ENCODE measurements at regions not wholly inside any gene's neighbourhood (a gene's known extent, or its start where the extent isn't known, plus 50 kb on each side); places are given as distances from the start of the nearest gene placed in this dataset.

DNA sequence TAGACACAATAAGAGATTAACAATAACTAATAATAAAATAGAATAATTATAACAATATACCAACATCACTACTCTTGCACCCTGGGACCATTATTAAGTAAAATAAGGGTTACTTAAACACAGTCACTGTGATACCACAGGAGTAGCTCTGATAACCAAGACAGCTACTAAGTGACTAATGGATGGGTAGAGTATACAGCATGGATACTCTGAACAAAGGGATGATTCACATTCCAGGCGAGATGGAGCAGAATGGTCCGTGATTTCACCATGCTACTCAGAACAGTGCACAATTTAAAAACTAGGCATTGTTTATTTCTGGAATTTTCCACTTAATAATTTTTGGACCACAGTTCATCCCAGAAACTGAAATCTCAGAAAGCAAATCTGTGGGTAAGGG, 80.0 kb upstream of the FUT9 start:
- H3K4me1 ChIP-seq (ENCODE audit: insufficient read depth, low read length): no peaks in the 10 kb centered on the region
- H3K36me3 ChIP-seq (ENCODE audit: insufficient read depth, low read length): no peaks in the 10 kb centered on the region
- Mint-ChIP-seq H3K4me1 (ENCODE audit: low read depth, unreplicated experiment) (no peaks in the 10 kb centered on the region), H3K9me3 (ENCODE audit: unreplicated experiment) (no peaks in the 10 kb centered on the region), H3K36me3 (ENCODE audit: low read depth, unreplicated experiment) (no peaks in the 10 kb centered on the region), H3K27ac (ENCODE audit: unreplicated experiment) (no peak overlapping the region), H3K27me3 (ENCODE audit: low read depth, unreplicated experiment) (no peaks in the 10 kb centered on the region), H3K4me3 (ENCODE audit: unreplicated experiment) (no peak overlapping the region)
- no peak for DNase-seq (ENCODE audit: low read depth)
- H3K4me2 ChIP-seq (ENCODE audit: low read length): no peak overlapping the region
- no peaks in the 10 kb centered on the region for H3K79me2 ChIP-seq (ENCODE audit: insufficient read depth, low read length)
- H3K4me3 ChIP-seq (ENCODE audit: insufficient read depth, low read depth, low read length): no peak overlapping the region
- TF ChIP-seq EZH2 (IDR thresholded peaks at IDR 0.05; ENCODE audit: insufficient read depth, low read length): no peak
- no peaks in the 10 kb centered on the region for H4K20me1 ChIP-seq (ENCODE audit: insufficient read depth, low read length)
- no peak overlapping the region for H2AFZ ChIP-seq (ENCODE audit: low read depth, low read length)
- FAIRE-seq: no peak
- H3K27me3 ChIP-seq (ENCODE audit: insufficient read depth, low read length): no peaks in the 10 kb centered on the region
- no peak overlapping the region for H3K9ac ChIP-seq (ENCODE audit: low read length)
- H3K27ac ChIP-seq (ENCODE audit: low read depth, low read length): no peak overlapping the region
- H3K9me3 ChIP-seq (ENCODE audit: insufficient read depth, low read depth, low read length): no peaks in the 10 kb centered on the region

DNA sequence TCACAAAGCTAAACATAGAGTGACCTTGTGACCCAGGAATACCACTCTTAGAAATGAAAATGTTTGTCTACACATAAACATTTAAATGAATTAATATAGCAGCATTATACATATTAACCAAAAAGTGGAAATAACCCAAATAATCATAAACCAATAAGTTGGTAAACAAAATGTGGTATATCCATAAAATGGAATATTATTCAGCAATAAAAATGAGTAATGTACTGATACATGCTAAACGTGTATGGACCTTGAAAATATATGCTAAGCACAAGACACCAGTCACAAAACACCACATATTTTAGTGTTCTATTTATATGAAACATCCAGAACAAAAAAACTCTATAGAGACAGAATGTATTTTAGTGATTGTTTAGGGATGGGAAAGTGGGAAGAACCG, 68.9 kb upstream of the FUT9 start:
- Mint-ChIP-seq H3K36me3 (ENCODE audit: low read depth, unreplicated experiment) (no peaks in the 10 kb centered on the region), H3K27ac (ENCODE audit: unreplicated experiment) (no peak overlapping the region), H3K4me3 (ENCODE audit: unreplicated experiment) (no peak overlapping the region), H3K4me1 (ENCODE audit: low read depth, unreplicated experiment) (no peaks in the 10 kb centered on the region), H3K9me3 (ENCODE audit: unreplicated experiment) (no peaks in the 10 kb centered on the region), H3K27me3 (ENCODE audit: low read depth, unreplicated experiment) (no peaks in the 10 kb centered on the region)
- DNase-seq (ENCODE audit: low read depth) (no peak), FAIRE-seq (no peak)
- H3K9ac ChIP-seq (ENCODE audit: low read length): no peak overlapping the region
- H3K4me1 ChIP-seq (ENCODE audit: insufficient read depth, low read length): no peaks in the 10 kb centered on the region
- no peaks in the 10 kb centered on the region for H3K36me3 ChIP-seq (ENCODE audit: insufficient read depth, low read length)
- no peak overlapping the region for H3K4me3 ChIP-seq (ENCODE audit: insufficient read depth, low read depth, low read length)
- H3K79me2 ChIP-seq (ENCODE audit: insufficient read depth, low read length): no peaks in the 10 kb centered on the region
- no peaks in the 10 kb centered on the region for H3K27me3 ChIP-seq (ENCODE audit: insufficient read depth, low read length)
- no peak overlapping the region for H2AFZ ChIP-seq (ENCODE audit: low read depth, low read length)
- TF ChIP-seq EZH2 (IDR thresholded peaks at IDR 0.05; ENCODE audit: insufficient read depth, low read length): no peak
- TF ChIP-seq, protein P1, sequence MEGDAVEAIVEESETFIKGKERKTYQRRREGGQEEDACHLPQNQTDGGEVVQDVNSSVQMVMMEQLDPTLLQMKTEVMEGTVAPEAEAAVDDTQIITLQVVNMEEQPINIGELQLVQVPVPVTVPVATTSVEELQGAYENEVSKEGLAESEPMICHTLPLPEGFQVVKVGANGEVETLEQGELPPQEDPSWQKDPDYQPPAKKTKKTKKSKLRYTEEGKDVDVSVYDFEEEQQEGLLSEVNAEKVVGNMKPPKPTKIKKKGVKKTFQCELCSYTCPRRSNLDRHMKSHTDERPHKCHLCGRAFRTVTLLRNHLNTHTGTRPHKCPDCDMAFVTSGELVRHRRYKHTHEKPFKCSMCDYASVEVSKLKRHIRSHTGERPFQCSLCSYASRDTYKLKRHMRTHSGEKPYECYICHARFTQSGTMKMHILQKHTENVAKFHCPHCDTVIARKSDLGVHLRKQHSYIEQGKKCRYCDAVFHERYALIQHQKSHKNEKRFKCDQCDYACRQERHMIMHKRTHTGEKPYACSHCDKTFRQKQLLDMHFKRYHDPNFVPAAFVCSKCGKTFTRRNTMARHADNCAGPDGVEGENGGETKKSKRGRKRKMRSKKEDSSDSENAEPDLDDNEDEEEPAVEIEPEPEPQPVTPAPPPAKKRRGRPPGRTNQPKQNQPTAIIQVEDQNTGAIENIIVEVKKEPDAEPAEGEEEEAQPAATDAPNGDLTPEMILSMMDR (IDR thresholded peaks at IDR 0.05; ENCODE audit: insufficient read depth, low read depth, low read length): no peak
- H3K4me2 ChIP-seq (ENCODE audit: low read length): no peak overlapping the region
- no peaks in the 10 kb centered on the region for H4K20me1 ChIP-seq (ENCODE audit: insufficient read depth, low read length)
- H3K27ac ChIP-seq (ENCODE audit: low read depth, low read length): no peak overlapping the region
- H3K9me3 ChIP-seq (ENCODE audit: insufficient read depth, low read depth, low read length): no peaks in the 10 kb centered on the region

DNA sequence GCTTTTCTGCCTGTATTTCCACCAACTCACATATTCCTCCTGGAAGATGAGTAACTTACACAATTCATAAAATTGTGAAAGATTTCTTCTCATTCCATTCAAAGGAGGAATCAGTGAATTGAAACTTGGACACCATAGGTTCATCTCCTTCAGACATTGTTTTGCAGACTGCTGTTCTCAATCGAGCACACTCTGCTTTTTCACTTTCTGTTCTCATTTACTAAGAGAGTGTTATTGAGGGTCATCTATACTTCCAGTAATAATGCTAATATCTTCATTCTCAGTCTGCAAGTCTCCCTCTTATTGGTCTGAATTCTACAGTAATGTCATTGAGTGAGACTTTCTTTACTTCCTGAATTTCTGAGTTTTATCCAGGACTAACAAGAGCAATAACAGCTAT, 67.5 kb upstream of the FUT9 start:
- FAIRE-seq: no peak
- Mint-ChIP-seq H3K27me3 (ENCODE audit: low read depth, unreplicated experiment) (no peaks in the 10 kb centered on the region), H3K36me3 (ENCODE audit: low read depth, unreplicated experiment) (no peaks in the 10 kb centered on the region)

More for the DNA sequence above, 67.5 kb upstream of the FUT9 start:
- no peaks in the 10 kb centered on the region for H3K36me3 ChIP-seq (ENCODE audit: insufficient read depth, low read length)
- no peak overlapping the region for H3K4me3 ChIP-seq (ENCODE audit: insufficient read depth, low read depth, low read length)
- no peaks in the 10 kb centered on the region for H3K79me2 ChIP-seq (ENCODE audit: insufficient read depth, low read length)
- H3K4me1 ChIP-seq (ENCODE audit: insufficient read depth, low read length): no peaks in the 10 kb centered on the region
- H3K27ac Mint-ChIP-seq (ENCODE audit: unreplicated experiment): no peak overlapping the region
- no peak overlapping the region for H3K4me2 ChIP-seq (ENCODE audit: low read length)
- no peaks in the 10 kb centered on the region for H3K27me3 ChIP-seq (ENCODE audit: insufficient read depth, low read length)
- no peak overlapping the region for H2AFZ ChIP-seq (ENCODE audit: low read depth, low read length)
- DNase-seq (ENCODE audit: low read depth): no peak
- H3K4me1 Mint-ChIP-seq (ENCODE audit: low read depth, unreplicated experiment): no peaks in the 10 kb centered on the region
- TF ChIP-seq, protein P1 (IDR thresholded peaks at IDR 0.05; ENCODE audit: insufficient read depth, low read depth, low read length): no peak
- TF ChIP-seq EZH2 (IDR thresholded peaks at IDR 0.05; ENCODE audit: insufficient read depth, low read length): no peak
- no peak overlapping the region for H3K4me3 Mint-ChIP-seq (ENCODE audit: unreplicated experiment)
- H3K9me3 Mint-ChIP-seq (ENCODE audit: unreplicated experiment): no peaks in the 10 kb centered on the region
- H4K20me1 ChIP-seq (ENCODE audit: insufficient read depth, low read length): no peaks in the 10 kb centered on the region
- H3K9ac ChIP-seq (ENCODE audit: low read length): no peak overlapping the region
- no peaks in the 10 kb centered on the region for H3K9me3 ChIP-seq (ENCODE audit: insufficient read depth, low read depth, low read length)
- H3K27ac ChIP-seq (ENCODE audit: low read depth, low read length): no peak overlapping the region

Data from astrocyte (in vitro differentiated cells and primary cell).